ENCODE measurements at regions not wholly inside any gene's neighbourhood (a gene's known extent, or its start where the extent isn't known, plus 50 kb on each side); places are given as distances from the start of the nearest gene placed in this dataset.

GRCh38 chr11:109859045-109859724 lies 234.0 kb upstream of the ZC3H12C start:
- TF ChIP-seq YY1 (IDR thresholded peaks at IDR 0.05; ENCODE audit: low read depth) (no peak), TEAD4 (IDR thresholded peaks at IDR 0.05) (no peak), RAD21 (IDR thresholded peaks at IDR 0.05; ENCODE audit: low read depth) (no peak), NFIC (IDR thresholded peaks at IDR 0.05) (no peak), CREB1 (IDR thresholded peaks at IDR 0.05; ENCODE audit: low read depth) (no peak), TAF1 (IDR thresholded peaks at IDR 0.05; ENCODE audit: low read depth) (no peak), ZBTB7A (IDR thresholded peaks at IDR 0.05; ENCODE audit: low read depth) (no peak), USF1 (IDR thresholded peaks at IDR 0.05) (no peak), REST (IDR thresholded peaks at IDR 0.05; ENCODE audit: low read depth) (no peak), CEBPB (IDR thresholded peaks at IDR 0.05) (no peak), EGR1 (IDR thresholded peaks at IDR 0.05) (no peak), EP300 (IDR thresholded peaks at IDR 0.05; ENCODE audit: borderline replicate concordance) (no peak), FOXM1 (IDR thresholded peaks at IDR 0.05; ENCODE audit: borderline replicate concordance, low read depth) (no peak), TCF12 (IDR thresholded peaks at IDR 0.05; ENCODE audit: low read depth) (no peak), MAX (IDR thresholded peaks at IDR 0.05) (no peak)

GRCh38 chr11:109862835-109863234 lies 230.4 kb upstream of the ZC3H12C start:
- TF ChIP-seq NFIC (IDR thresholded peaks at IDR 0.05), result no peak
- no peak for TF ChIP-seq REST (IDR thresholded peaks at IDR 0.05; ENCODE audit: low read depth)
- no peak for TF ChIP-seq FOXM1 (IDR thresholded peaks at IDR 0.05; ENCODE audit: borderline replicate concordance, low read depth)

- no peak for TF ChIP-seq NFIC (IDR thresholded peaks at IDR 0.05)
- no peak for TF ChIP-seq ZBTB7A (IDR thresholded peaks at IDR 0.05; ENCODE audit: low read depth)
- no peak for TF ChIP-seq REST (IDR thresholded peaks at IDR 0.05; ENCODE audit: low read depth)
- TF ChIP-seq TCF12 (IDR thresholded peaks at IDR 0.05; ENCODE audit: low read depth), result no peak
- no peak for TF ChIP-seq MAX (IDR thresholded peaks at IDR 0.05)
- no peak for TF ChIP-seq CEBPB (IDR thresholded peaks at IDR 0.05)
- no peak for TF ChIP-seq EP300 (IDR thresholded peaks at IDR 0.05; ENCODE audit: borderline replicate concordance)
- no peak for TF ChIP-seq CREB1 (IDR thresholded peaks at IDR 0.05; ENCODE audit: low read depth)
These were observed 229.0 kb upstream of the ZC3H12C start for GRCh38 chr11:109864151-109864661.

- TF ChIP-seq REST (IDR thresholded peaks at IDR 0.05; ENCODE audit: low read depth) (no peak), EP300 (IDR thresholded peaks at IDR 0.05; ENCODE audit: borderline replicate concordance) (no peak), CREB1 (IDR thresholded peaks at IDR 0.05; ENCODE audit: low read depth) (no peak), EGR1 (IDR thresholded peaks at IDR 0.05) (no peak), MAX (IDR thresholded peaks at IDR 0.05) (no peak), YY1 (IDR thresholded peaks at IDR 0.05; ENCODE audit: low read depth) (no peak), TEAD4 (IDR thresholded peaks at IDR 0.05) (no peak), FOXM1 (IDR thresholded peaks at IDR 0.05; ENCODE audit: borderline replicate concordance, low read depth) (no peak)
These were observed 228.2 kb upstream of the ZC3H12C start for GRCh38 chr11:109864834-109865547.

All from Ishikawa (cell line).